Loucy (cell line): ENCODE measurements at regions not wholly inside any gene's neighbourhood (a gene's known extent, or its start where the extent isn't known, plus 50 kb on each side); places are given as distances from the start of the nearest gene placed in this dataset.

ENCODE experiments used
- CTCF ChIP-seq: fragments of 200-600 bp; sonication (generic); conservative IDR thresholded peaks from 2 replicates; pipeline ENCODE4 v1.5.1; 2014; ENCODE audit warnings: mild to moderate bottlenecking, antibody characterized with exemption, low read length
- EZH2phosphoT487 ChIP-seq: fragments of 200-600 bp; IDR thresholded peaks from 2 replicates; pipeline ENCODE4 v1.6.1; 2018; ENCODE audit warnings: antibody characterized with exemption, mild to moderate bottlenecking, moderate library complexity, borderline replicate concordance

- TF ChIP-seq CTCF (no peak), EZH2phosphoT487 (no peak)
Measured at GRCh38 chr3:118550556-118550955, 484.1 kb downstream of the IGSF11 start.
